ENCODE measurements at regions not wholly inside any gene's neighbourhood (a gene's known extent, or its start where the extent isn't known, plus 50 kb on each side); places are given as distances from the start of the nearest gene placed in this dataset.

GRCh38 chrX:28379103-28379502 lies 208.1 kb upstream of the IL1RAPL1 start:
- TF ChIP-seq POLR2A (IDR thresholded peaks at IDR 0.05) (no peak), POLR2AphosphoS5 (IDR thresholded peaks at IDR 0.05) (no peak)
- TF ChIP-seq, protein P1, sequence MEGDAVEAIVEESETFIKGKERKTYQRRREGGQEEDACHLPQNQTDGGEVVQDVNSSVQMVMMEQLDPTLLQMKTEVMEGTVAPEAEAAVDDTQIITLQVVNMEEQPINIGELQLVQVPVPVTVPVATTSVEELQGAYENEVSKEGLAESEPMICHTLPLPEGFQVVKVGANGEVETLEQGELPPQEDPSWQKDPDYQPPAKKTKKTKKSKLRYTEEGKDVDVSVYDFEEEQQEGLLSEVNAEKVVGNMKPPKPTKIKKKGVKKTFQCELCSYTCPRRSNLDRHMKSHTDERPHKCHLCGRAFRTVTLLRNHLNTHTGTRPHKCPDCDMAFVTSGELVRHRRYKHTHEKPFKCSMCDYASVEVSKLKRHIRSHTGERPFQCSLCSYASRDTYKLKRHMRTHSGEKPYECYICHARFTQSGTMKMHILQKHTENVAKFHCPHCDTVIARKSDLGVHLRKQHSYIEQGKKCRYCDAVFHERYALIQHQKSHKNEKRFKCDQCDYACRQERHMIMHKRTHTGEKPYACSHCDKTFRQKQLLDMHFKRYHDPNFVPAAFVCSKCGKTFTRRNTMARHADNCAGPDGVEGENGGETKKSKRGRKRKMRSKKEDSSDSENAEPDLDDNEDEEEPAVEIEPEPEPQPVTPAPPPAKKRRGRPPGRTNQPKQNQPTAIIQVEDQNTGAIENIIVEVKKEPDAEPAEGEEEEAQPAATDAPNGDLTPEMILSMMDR (IDR thresholded peaks at IDR 0.05) = no peak

Data from transverse colon (tissue), 4 donors.